ENCODE measurements at regions not wholly inside any gene's neighbourhood (a gene's known extent, or its start where the extent isn't known, plus 50 kb on each side); places are given as distances from the start of the nearest gene placed in this dataset.

DNA sequence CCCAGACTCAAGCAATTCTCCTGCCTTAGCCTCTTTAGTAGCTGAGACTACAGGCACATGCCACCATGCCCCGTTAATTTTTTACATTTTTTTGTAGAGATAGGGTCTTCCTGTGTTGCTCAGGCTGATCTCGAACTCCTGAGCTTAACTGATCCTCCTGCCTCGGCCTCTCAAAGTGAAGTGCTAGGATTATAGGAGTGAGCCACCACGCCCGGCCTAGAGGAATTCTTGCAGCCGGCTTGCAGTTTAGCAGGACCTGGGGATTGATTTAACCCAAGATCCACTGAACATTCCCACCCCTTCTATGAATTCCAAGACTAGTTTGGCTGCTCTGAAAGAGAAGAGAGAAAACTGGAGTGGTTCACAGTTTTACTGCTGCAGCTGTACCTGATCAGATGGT lies 63.3 kb upstream of the TNRC6B start:
- Histone ChIP-seq H3K56ac (replicated peaks; ENCODE audit: insufficient read length, low read depth, low read length) (no peak overlapping the region), H4K5ac (ENCODE audit: insufficient read length, low read depth, low read length) (no peak overlapping the region), H3K18ac (ENCODE audit: extremely low read depth, low read length) (no peak overlapping the region), H4K20me1 (replicated peaks in 1 of 2; ENCODE audit: control insufficient read depth in 1 of 2, insufficient read depth in 2 of 2, low read length in 2 of 2) (peaks cover 5 to 7% of the 10 kb centered on the region in 2 experiments), H3K79me2 (ENCODE audit: control insufficient read depth in 1 of 2, insufficient read depth in 2 of 2, low read length in 2 of 2) (peaks cover 0 to 14% of the 10 kb centered on the region in 2 experiments; a peak in 1 of 4 replicates), H2BK20ac (ENCODE audit: low read length) (no peak overlapping the region), H2BK120ac (replicated peaks; ENCODE audit: low read depth, low read length) (no peak overlapping the region), H3K23ac (ENCODE audit: insufficient read length) (no peak overlapping the region), H3K14ac (ENCODE audit: insufficient read length) (no peak overlapping the region), H2AK5ac (ENCODE audit: low read depth, low read length) (no peak overlapping the region), H4K8ac (ENCODE audit: extremely low read depth, insufficient read depth, low read length) (no peak overlapping the region), H4K91ac (replicated peaks; ENCODE audit: insufficient read length, low read length) (no peak overlapping the region), H2BK15ac (ENCODE audit: low read length) (no peak overlapping the region), H3K36me3 (ENCODE audit: control insufficient read depth in 2 of 4, insufficient read depth in 4 of 4, low read length in 3 of 4) (no peaks in the 10 kb centered on the region), H3K27me3 (replicated peaks in 1 of 4; ENCODE audit: control insufficient read depth in 3 of 4, extremely low read depth in 1 of 4, insufficient read depth in 3 of 4, low read length in 3 of 4) (no peaks in the 10 kb centered on the region; a peak in 1 of 7 replicates), H3K9ac (replicated peaks in 1 of 4; ENCODE audit: extremely low read depth in 1 of 4, low read depth in 3 of 4, low read length in 3 of 4) (no peak overlapping the region), H2AFZ (ENCODE audit: low read length) (no peak overlapping the region), H3K4ac (replicated peaks; ENCODE audit: insufficient read length, low read depth, low read length) (no peak overlapping the region), H3K4me1 (replicated peaks in 1 of 4; ENCODE audit: control insufficient read depth in 3 of 4, insufficient read depth in 4 of 4, low read length in 3 of 4) (peaks cover 0 to 3% (median 1%) of the 10 kb centered on the region in 4 experiments; a peak in 4 of 7 replicates), H2BK5ac (ENCODE audit: low read depth, low read length) (no peak overlapping the region), H3K23me2 (ENCODE audit: low read depth, low read length) (no peaks in the 10 kb centered on the region), H3K79me1 (ENCODE audit: low read depth, low read length) (peaks cover 2% of the 10 kb centered on the region; the same call in 1 of the 2 replicates), H3K27ac (ENCODE audit: low read depth, low read length) (no peak overlapping the region), H3K4me2 (ENCODE audit: insufficient read depth in 1 of 2, low read depth in 2 of 2, low read length in 2 of 2) (no peak overlapping the region), H3K4me3 (ENCODE audit: extremely low read depth in 1 of 4, insufficient read depth in 2 of 4, low read depth in 3 of 4, low read length in 4 of 4) (no peak overlapping the region), H2BK12ac (ENCODE audit: low read depth, low read length) (no peak overlapping the region), H3K9me3 (ENCODE audit: insufficient read depth in 2 of 2, low read depth in 1 of 2, low read length in 1 of 2) (no peaks in the 10 kb centered on the region)
- DNase-seq (ENCODE audit: low read depth in 1 of 2, low spot score in 2 of 2) (no peak), FAIRE-seq (no peak)
- ChIA-PET POLR2A (ENCODE audit: partially characterized antibody) (no interaction called here), CTCF (ENCODE audit: partially characterized antibody) (interaction anchor here (1.6 kb wide), 1 partner anchor 34 kb away, joined by 4 read pairs; no protein-coding TSS in a partner anchor)
- TF ChIP-seq NANOG (IDR thresholded peaks at IDR 0.05; ENCODE audit: insufficient read depth, low read depth, low read length, poor library complexity, severe bottlenecking) (no peak), SUZ12 (IDR thresholded peaks at IDR 0.05; ENCODE audit: low read length) (no peak)
- WGBS, 2 experiments (ENCODE audit: extremely low coverage in 1 of 2, insufficient coverage in 1 of 2, insufficient read length in 1 of 2, insufficient replicate concordance in 2 of 2, low coverage in 1 of 2, low lambda C conversion rate in 2 of 2, missing lambda C conversion rate in 1 of 2), result 94% methylated on average over 6 of the region's 6 CpGs; no CpG with 5 or more reads in 1 of the 2 experiments
